NCI-H1694 treated with DMSO at 0.1 percent for 48 hours (cell line): ENCODE measurements at regions not wholly inside any gene's neighbourhood (a gene's known extent, or its start where the extent isn't known, plus 50 kb on each side); places are given as distances from the start of the nearest gene placed in this dataset.

Experiments
- DNase-seq: peaks from one replicate; lab custom pipeline; 2025; lab: John Stamatoyannopoulos, UW

DNA sequence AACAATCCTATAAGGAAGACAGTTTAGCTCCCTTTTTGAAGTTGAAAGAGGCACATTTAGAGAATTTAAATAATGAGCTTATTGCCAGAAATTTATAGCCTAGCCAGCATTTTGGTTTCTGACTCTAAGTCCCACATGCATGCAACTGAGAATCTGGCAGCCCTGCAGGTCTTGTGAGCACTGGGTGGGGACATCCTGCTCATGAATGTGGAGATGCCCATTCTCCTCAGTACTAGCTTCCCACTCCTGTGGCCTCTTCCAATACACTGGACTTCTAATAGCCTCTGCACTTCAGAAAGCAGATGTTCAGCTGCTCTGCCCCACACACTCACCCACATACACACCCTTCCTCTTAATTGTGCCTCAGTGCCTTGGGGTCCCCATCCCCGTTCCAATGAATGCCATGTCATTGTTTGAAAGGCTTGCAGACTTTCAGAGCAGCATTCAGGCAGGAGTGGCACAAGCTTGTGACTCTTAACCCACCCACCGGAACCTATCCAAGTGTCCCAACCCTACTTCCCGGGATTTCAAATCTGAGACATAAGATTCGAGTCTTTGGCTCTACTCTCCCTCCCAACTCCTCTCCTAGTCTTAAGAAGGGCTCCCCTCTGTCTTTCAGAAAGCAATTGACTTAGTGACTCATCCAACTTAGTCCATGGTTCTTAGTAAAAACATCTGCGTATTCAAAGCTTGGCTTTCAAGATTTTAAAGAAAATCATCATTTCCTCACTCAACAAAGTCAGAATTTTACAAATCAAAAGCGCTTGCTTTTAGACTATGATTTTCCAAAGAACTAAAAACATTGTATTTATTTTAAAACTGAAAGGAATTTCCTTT is 80.0 kb upstream of the FREM2 start:
- DNase-seq: no peak

DNA sequence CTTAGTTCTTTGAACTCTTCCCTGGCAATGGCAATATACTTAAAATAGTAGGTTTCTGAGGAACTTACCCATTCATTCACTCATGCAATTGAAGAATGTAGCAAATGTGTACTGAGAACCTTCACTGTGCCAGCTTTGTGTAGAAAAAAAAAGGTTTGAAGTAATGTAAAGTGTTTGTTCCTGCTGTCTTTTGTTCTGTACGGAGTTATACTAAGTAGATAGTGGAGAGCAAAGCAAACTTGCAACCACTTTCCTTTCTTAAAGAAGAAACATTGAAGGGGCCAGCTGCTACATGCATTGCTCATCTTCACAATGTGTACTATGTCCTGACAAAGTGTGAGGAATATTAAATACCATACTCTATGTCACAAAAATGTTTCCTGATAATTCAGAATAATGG is 68.9 kb upstream of the FREM2 start:
- DNase-seq: no peak

DNA sequence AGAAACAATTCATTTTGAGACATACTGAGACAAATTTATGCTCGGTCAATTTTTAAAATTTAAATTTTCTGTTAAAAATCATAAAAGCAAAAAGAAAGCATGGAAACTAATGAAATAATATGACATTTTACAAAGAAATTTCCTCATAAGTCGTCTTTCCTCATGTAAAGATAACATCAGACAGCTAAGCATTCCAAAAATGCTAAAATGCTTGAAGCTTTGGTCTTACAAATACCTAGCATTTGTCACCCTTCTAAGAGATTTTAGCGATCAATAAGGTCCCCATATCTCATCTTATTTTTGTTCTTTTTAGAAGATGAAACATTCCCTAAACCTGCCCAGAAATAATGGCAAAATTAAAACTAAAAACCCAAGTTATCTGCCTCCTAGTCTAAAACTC is 68.5 kb upstream of the FREM2 start:
- DNase-seq: no peak

DNA sequence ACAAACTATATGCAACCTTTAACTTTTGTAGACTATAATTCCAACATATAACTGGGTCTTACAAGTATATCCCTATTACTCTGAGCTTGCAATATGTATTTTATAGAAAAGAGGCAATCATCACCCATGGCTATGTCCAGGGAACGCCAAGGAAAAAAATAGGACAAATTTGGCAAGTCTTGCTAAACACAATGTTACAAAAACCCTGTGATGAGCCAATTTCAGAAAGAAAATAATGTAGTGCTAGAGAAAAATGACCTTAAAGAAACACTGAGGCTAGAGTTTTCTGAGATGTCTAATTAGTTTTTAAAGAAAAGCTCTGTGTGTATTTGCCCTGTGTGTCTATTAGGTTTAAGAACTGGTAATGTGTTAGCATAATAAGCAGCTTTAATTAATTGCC is 68.0 kb upstream of the FREM2 start:
- DNase-seq: no peak

DNA sequence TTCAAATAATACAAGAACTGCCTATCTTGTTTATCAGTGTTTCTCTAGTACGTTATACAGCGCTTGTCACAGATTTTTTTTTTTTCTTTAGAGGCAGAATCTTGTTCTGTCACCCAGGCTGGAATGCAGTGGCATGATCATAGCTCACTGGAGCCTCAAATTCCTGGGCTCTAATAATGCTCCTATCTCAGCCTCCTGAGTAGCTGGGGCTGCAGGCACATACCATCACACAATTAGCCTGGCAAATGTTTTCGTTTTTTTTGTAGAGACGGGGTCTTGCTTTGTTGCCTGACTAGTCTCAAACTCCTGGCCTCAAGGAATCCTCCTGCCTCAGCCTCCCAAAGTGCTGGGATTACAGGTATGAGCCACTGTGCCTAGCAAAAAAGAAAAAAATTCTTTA is 66.0 kb upstream of the FREM2 start:
- no peak for DNase-seq

DNA sequence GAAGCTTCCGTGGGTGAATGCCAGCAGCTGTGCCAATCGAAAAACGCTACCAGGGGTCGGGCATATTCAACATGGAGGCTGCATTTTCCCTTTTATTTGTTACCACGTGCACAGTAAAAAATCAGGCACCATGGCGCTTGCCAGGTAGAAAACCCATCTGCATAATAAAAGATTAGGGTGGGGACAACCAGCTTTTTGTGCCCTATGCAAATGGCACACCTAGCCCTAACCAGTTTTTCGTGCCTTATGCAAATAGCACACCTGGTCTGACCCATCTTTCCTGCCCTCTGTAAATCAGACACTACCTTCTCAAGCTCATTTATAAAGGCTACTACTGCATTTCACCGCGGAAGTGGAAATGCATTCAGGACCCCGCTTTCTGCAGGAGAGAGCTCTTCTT is 62.1 kb upstream of the FREM2 start:
- DNase-seq: no peak

DNA sequence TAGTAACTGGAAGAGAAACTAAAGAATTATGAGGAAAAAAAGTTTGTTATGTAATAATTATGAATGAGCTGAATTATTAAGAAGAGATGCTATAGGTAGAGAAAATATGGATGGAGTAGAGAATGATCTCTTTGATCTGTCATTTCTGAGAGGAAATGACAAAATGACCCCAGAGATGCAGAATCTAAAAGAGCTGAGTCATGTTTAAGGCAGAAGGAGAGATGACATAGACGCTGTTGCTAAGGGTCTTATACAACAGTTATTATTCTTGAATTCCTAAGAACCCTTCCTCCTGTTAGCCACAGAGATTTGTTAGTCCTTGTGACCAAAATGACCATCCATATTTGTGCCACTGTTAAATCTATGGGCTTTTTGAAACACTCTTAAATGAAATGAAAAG is 58.3 kb upstream of the FREM2 start:
- DNase-seq: no peak

DNA sequence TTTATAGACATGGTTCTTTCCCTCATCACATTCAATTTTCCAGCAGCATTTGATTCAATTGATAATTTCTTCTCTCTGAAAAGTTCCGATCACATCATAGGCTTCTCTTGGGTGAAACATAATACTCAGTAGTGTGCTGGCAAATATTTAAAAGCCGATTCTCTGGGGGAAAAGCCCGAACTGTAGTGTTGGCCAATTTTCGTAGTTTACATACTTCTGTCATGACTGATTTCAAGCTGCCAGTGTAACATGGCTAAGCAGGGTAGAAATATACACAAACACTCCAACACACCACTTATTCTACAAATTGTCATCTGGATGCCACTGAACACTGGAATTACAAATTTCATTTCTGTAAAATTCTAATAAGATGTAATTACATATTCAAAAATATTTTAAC is 56.1 kb upstream of the FREM2 start:
- DNase-seq: no peak

DNA sequence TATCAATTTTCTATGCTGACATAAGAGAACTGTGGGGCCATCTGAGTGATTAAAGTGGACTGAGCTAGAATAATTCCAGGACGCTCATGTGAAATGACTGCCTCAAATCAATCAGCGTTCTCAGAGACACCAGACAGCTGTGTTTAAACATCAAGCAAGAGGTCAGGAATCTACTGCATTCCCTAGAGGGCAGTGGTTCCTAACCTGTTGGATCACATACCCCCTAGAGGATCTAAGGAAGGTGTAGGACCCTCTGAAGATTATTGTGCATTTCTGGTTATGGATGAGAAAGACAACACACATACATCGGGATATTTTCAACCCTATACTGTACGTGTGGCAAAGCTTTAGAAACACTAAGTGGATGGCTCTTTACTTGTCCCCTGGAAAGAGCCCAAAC is 51.8 kb upstream of the FREM2 start:
- DNase-seq: no peak

DNA sequence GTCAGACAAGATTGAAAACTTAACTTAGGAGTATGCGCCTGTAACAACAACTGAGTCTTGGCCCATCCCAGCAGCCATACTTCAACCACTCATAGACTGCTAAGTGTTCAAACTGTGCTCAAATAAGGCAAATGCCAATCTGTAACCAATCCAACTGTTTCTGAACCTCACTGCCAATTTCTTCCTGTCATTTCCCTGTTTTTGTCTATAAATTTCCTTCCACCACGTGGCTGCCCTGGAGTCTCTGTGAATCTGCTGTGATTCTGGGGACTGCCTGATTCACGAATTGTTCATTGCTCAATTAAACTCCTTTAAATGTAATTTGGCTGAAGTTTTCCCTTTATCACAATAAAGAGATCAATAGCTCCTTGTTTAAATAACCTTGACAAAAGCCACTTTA is 50.8 kb upstream of the FREM2 start:
- no peak for DNase-seq

DNA sequence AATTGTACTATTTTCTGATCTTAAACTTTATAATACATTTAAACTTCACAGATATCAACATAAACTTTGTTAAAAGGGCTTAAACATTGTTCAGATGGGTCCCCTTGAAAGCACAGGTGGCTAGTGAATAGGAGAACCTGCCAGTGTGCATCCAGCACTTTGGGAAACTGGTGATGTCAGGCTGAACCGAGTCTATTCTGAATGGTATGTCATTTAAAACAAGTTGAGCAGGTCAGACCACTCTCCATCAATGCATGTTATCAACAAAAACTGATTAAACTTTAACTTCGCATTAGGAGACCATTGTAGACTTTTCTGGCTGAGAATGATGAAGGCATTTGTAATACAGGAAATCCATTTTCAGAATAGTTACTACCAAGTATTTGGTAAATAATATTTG is 50.1 kb upstream of the FREM2 start:
- DNase-seq: no peak
